ENCODE measurements at regions not wholly inside any gene's neighbourhood (a gene's known extent, or its start where the extent isn't known, plus 50 kb on each side); places are given as distances from the start of the nearest gene placed in this dataset.

DNA sequence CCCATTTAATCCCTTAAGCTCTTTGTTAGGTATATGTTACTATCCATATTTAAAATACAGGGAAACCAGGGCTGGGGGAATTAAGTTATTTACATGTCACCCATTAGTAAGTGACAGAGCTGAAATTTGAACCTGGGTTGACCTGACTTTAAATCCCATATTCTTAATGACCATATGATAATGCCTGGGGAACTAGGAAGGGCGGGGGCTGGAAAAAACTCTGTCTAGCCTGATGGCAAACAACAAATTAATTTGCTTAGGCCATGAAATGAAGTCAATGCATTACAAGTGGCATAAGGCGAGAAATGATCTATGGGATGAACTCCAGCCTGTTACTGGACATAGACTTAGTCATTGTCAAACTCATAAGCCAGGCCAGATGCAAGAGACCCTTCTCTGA is 325.7 kb upstream of the WWC1 start:
- TF ChIP-seq, protein P1, sequence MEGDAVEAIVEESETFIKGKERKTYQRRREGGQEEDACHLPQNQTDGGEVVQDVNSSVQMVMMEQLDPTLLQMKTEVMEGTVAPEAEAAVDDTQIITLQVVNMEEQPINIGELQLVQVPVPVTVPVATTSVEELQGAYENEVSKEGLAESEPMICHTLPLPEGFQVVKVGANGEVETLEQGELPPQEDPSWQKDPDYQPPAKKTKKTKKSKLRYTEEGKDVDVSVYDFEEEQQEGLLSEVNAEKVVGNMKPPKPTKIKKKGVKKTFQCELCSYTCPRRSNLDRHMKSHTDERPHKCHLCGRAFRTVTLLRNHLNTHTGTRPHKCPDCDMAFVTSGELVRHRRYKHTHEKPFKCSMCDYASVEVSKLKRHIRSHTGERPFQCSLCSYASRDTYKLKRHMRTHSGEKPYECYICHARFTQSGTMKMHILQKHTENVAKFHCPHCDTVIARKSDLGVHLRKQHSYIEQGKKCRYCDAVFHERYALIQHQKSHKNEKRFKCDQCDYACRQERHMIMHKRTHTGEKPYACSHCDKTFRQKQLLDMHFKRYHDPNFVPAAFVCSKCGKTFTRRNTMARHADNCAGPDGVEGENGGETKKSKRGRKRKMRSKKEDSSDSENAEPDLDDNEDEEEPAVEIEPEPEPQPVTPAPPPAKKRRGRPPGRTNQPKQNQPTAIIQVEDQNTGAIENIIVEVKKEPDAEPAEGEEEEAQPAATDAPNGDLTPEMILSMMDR (IDR thresholded peaks at IDR 0.05 in 4 of 5, conservative IDR thresholded peaks at IDR 0.05 in 1 of 5): no peak
- no peak for TF ChIP-seq POLR2A (IDR thresholded peaks at IDR 0.05)

All from gastrocnemius medialis (tissue), 4 donors.